ELF-1 (cell line): ENCODE measurements at regions not wholly inside any gene's neighbourhood (a gene's known extent, or its start where the extent isn't known, plus 50 kb on each side); places are given as distances from the start of the nearest gene placed in this dataset.

ENCODE experiments used
- DNase-seq: peaks from one replicate; pipeline ENCODE4 v3.0.0-alpha.2; 2016; ENCODE audit warnings: low read depth, low spot score

GRCh38 chrX:63884821-63885790, 100.1 kb upstream of the ARHGEF9 start:
- DNase-seq, result no peak

- DNase-seq, result no peak
Measured at GRCh38 chrX:63869506-63869905, 84.5 kb upstream of the ARHGEF9 start.

GRCh38 chrX:63855896-63856295, 70.9 kb upstream of the ARHGEF9 start:
- DNase-seq, result no peak

DNA sequence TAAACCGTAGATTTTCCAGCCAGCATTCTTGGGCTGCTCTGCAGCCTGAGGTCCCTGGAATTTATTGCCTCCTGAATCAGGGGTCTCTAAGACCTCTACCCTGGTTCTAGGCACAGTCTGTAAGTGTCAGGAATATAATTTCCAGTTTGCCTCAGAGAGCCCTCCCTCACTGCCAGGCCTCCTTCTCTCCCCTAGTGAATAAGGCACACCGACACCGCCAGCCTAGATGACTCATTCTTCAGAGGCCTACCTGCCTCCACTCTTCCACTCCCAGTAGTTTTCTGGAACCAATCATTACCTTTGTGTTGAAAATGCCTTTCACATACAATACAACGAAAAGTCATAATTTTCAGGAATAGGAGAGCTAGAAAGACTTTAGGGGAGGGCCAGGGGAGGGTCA, 50.3 kb upstream of the ARHGEF9 start:
- no peak for DNase-seq
